WTC11 (cell line): ENCODE measurements at regions not wholly inside any gene's neighbourhood (a gene's known extent, or its start where the extent isn't known, plus 50 kb on each side); places are given as distances from the start of the nearest gene placed in this dataset.

Experiments
- ATAC-seq: fragments of 200-7000 bp; cut with Tn5 transposase; 2 replicates; pipeline ENCODE4 v1.10.0; 2021; ENCODE audit warnings: mild to moderate bottlenecking, moderate library complexity
- CTCF ChIA-PET: fragments of 300-600 bp; sonication (Branson Sonifier 250); formaldehyde crosslinking; loops from one replicate; lab custom pipeline; 2021; ENCODE audit warnings: antibody characterized with exemption; lab: Charles Lee
- POLR2A ChIA-PET: fragments of 350-600 bp; sonication (Branson Sonifier 250); formaldehyde crosslinking; loops from one replicate; lab custom pipeline; 2021; ENCODE audit warnings: antibody characterized with exemption; lab: Charles Lee
- DNase-seq: peaks from one replicate; pipeline ENCODE4 v3.0.0; 2021; ENCODE audit warnings: low spot score
- H3K27ac Mint-ChIP-seq: 2 replicates; pipeline ENCODE4 v1.8.0; 2021; ENCODE audit warnings: mixed read lengths
- H3K27me3 Mint-ChIP-seq: 2 replicates; pipeline ENCODE4 v1.8.0; 2021; ENCODE audit warnings: low read depth, mild to moderate bottlenecking, moderate library complexity, mixed read lengths
- H3K36me3 Mint-ChIP-seq: 2 replicates; pipeline ENCODE4 v1.8.0; 2021; ENCODE audit warnings: mixed read lengths
- H3K4me1 Mint-ChIP-seq: 2 replicates; pipeline ENCODE4 v1.8.0; 2022; ENCODE audit warnings: mixed read lengths
- H3K4me3 Mint-ChIP-seq: 2 replicates; pipeline ENCODE4 v1.8.0; 2021; ENCODE audit warnings: mild to moderate bottlenecking, moderate library complexity, mixed read lengths
- H3K9me3 Mint-ChIP-seq: 2 replicates; pipeline ENCODE4 v1.8.0; 2021; ENCODE audit warnings: mixed read lengths
- CREM ChIP-seq: sonication (generic); formaldehyde crosslinking; IDR thresholded peaks from 2 replicates; pipeline ENCODE4 v1.8.1; 2022; ENCODE audit warnings: mild to moderate bottlenecking, missing genetic modification reagents, moderate library complexity
- ELF4 ChIP-seq: sonication (generic); formaldehyde crosslinking; IDR thresholded peaks from 2 replicates; pipeline ENCODE4 v1.8.1; 2022; ENCODE audit warnings: low read depth, mild to moderate bottlenecking, moderate library complexity, missing genetic modification reagents
- FOXJ3 ChIP-seq: sonication (generic); formaldehyde crosslinking; IDR thresholded peaks from 2 replicates; pipeline ENCODE4 v1.9.0; 2021; ENCODE audit warnings: missing genetic modification reagents, mild to moderate bottlenecking, borderline replicate concordance
- FOXK1 ChIP-seq: sonication (generic); formaldehyde crosslinking; IDR thresholded peaks from 2 replicates; pipeline ENCODE4 v1.8.0; 2022; ENCODE audit warnings: mild to moderate bottlenecking, moderate library complexity, missing genetic modification reagents
- GABPB1 ChIP-seq: sonication (generic); formaldehyde crosslinking; IDR thresholded peaks from 2 replicates; pipeline ENCODE4 v1.8.1; 2023; ENCODE audit warnings: mild to moderate bottlenecking, missing genetic modification reagents
- NR2C2 ChIP-seq: sonication (generic); formaldehyde crosslinking; IDR thresholded peaks from 2 replicates; pipeline ENCODE4 v1.8.0; 2022; ENCODE audit warnings: mild to moderate bottlenecking, missing genetic modification reagents
- OVOL2 ChIP-seq: fragments of 250-450 bp; sonication (Bioruptor Pico); IDR thresholded peaks from 2 replicates; pipeline ENCODE4 v1.9.0; 2021; ENCODE audit warnings: mild to moderate bottlenecking, borderline replicate concordance
- RELA ChIP-seq: sonication (generic); formaldehyde crosslinking; IDR thresholded peaks from 2 replicates; pipeline ENCODE4 v1.8.1; 2022; ENCODE audit warnings: missing genetic modification reagents, mild to moderate bottlenecking, borderline replicate concordance
- RORB ChIP-seq: fragments of 250-450 bp; sonication (Bioruptor Pico); IDR thresholded peaks from 2 replicates; pipeline ENCODE4 v1.9.0; 2021; ENCODE audit warnings: mild to moderate bottlenecking
- SMAD3 ChIP-seq: sonication (generic); formaldehyde crosslinking; IDR thresholded peaks from 2 replicates; pipeline ENCODE4 v1.8.0; 2022; ENCODE audit warnings: missing genetic modification reagents, mild to moderate bottlenecking, borderline replicate concordance
- SOX15 ChIP-seq: fragments of 250-450 bp; sonication (Bioruptor Pico); IDR thresholded peaks from 2 replicates; pipeline ENCODE4 v1.9.0; 2021; ENCODE audit warnings: mild to moderate bottlenecking
- SP1 ChIP-seq: sonication (generic); formaldehyde crosslinking; conservative IDR thresholded peaks from 2 replicates; pipeline ENCODE4 v1.8.1; 2022; ENCODE audit warnings: missing genetic modification reagents
- STAT6 ChIP-seq: sonication (generic); formaldehyde crosslinking; conservative IDR thresholded peaks from 2 replicates; pipeline ENCODE4 v1.8.1; 2023; ENCODE audit warnings: mild to moderate bottlenecking, low read depth, missing genetic modification reagents, moderate library complexity
- TCF7 ChIP-seq: sonication (generic); formaldehyde crosslinking; IDR thresholded peaks from 2 replicates; pipeline ENCODE4 v1.8.0; 2022; ENCODE audit warnings: mild to moderate bottlenecking, low read depth, missing genetic modification reagents, moderate library complexity
- TP53 ChIP-seq: sonication (generic); formaldehyde crosslinking; IDR thresholded peaks from 2 replicates; pipeline ENCODE4 v1.8.1; 2023; ENCODE audit warnings: mild to moderate bottlenecking, missing genetic modification reagents
- ZBTB21 ChIP-seq: sonication (generic); formaldehyde crosslinking; IDR thresholded peaks from 2 replicates; pipeline ENCODE4 v1.8.1; 2023; ENCODE audit warnings: mild to moderate bottlenecking, missing genetic modification reagents, borderline replicate concordance
- ZMAT4 ChIP-seq: fragments of 250-450 bp; sonication (Bioruptor Pico); IDR thresholded peaks from 2 replicates; pipeline ENCODE4 v1.9.0; 2021; ENCODE audit warnings: mild to moderate bottlenecking
- ZNF263 ChIP-seq: sonication (generic); formaldehyde crosslinking; IDR thresholded peaks from 2 replicates; pipeline ENCODE4 v1.8.1; 2022; ENCODE audit warnings: low read depth, mild to moderate bottlenecking, moderate library complexity, missing genetic modification reagents
- ZNF317 ChIP-seq: sonication (generic); formaldehyde crosslinking; IDR thresholded peaks from 2 replicates; pipeline ENCODE4 v1.8.1; 2023; ENCODE audit warnings: low read depth, mild to moderate bottlenecking, moderate library complexity, missing genetic modification reagents, borderline replicate concordance
- ZNF532 ChIP-seq: fragments of 250-450 bp; sonication (Bioruptor Pico); IDR thresholded peaks from 2 replicates; pipeline ENCODE4 v1.9.0; 2021; ENCODE audit warnings: mild to moderate bottlenecking, borderline replicate concordance
- TF ChIP-seq, protein P1 (sequence below): sonication (generic); formaldehyde crosslinking; IDR thresholded peaks from 2 replicates; pipeline ENCODE4 v1.8.1; 2023; ENCODE audit warnings: mild to moderate bottlenecking, missing genetic modification reagents
- TF ChIP-seq, protein P2 (sequence below): fragments of 250-450 bp; sonication (Bioruptor Pico); IDR thresholded peaks from 2 replicates; pipeline ENCODE4 v1.9.0; 2021; ENCODE audit warnings: mild to moderate bottlenecking
- TF ChIP-seq, protein P3 (sequence below): sonication (generic); formaldehyde crosslinking; IDR thresholded peaks from 2 replicates; pipeline ENCODE4 v1.8.0; 2023; ENCODE audit warnings: missing genetic modification reagents

DNA sequence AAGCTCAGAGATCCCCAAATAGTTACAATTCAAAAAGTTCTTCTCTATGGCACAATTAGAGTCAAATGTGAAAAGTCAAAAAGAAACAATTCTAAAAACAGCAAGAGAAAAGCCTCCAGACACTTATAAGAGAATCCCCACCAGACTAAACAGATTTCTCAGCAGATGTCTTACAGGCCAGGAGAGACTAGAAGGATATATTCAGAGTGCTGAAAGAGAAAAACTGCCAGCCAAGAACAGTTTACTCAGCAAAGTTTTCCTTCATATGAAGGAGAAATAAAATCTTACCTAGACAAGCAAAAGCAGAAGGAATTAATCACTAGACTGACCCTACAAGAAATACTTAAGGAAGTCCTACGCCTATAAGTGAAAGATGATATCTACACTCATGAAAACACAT is 176.1 kb upstream of the OPRM1 start (continued):
- TF ChIP-seq ZNF263 (CRISPR knock-in tag) (no peak), ELF4 (CRISPR knock-in tag) (no peak), SP1 (CRISPR knock-in tag) (no peak), OVOL2 (CRISPR knock-in tag) (no peak), SOX15 (CRISPR knock-in tag) (no peak), FOXK1 (CRISPR knock-in tag) (no peak), GABPB1 (CRISPR knock-in tag) (no peak), ZBTB21 (CRISPR knock-in tag) (no peak), SMAD3 (CRISPR knock-in tag) (no peak), STAT6 (CRISPR knock-in tag) (no peak), TCF7 (no peak), NR2C2 (no peak), TP53 (CRISPR knock-in tag) (no peak), ZNF532 (CRISPR knock-in tag) (no peak)

- ATAC-seq = no peak
- Mint-ChIP-seq H3K27me3 (no peaks in the 10 kb centered on the region), H3K27ac (no peak overlapping the region), H3K4me1 (no peaks in the 10 kb centered on the region), H3K36me3 (peaks cover 14% of the 10 kb centered on the region), H3K9me3 (peaks cover 21% of the 10 kb centered on the region), H3K4me3 (no peak overlapping the region)
- DNase-seq = no peak
- no peak for TF ChIP-seq RELA (CRISPR knock-in tag)
- CTCF ChIA-PET = no interaction called here
- POLR2A ChIA-PET = no interaction called here
Measured at GRCh38 chr6:153862139-153862538, 176.9 kb upstream of the OPRM1 start.

GRCh38 chr6:153858529-153858928 is 180.5 kb upstream of the OPRM1 start:
- no peak overlapping the region for H3K4me3 Mint-ChIP-seq
- no peak for ATAC-seq
- POLR2A ChIA-PET = no interaction called here
- TF ChIP-seq, protein P1, sequence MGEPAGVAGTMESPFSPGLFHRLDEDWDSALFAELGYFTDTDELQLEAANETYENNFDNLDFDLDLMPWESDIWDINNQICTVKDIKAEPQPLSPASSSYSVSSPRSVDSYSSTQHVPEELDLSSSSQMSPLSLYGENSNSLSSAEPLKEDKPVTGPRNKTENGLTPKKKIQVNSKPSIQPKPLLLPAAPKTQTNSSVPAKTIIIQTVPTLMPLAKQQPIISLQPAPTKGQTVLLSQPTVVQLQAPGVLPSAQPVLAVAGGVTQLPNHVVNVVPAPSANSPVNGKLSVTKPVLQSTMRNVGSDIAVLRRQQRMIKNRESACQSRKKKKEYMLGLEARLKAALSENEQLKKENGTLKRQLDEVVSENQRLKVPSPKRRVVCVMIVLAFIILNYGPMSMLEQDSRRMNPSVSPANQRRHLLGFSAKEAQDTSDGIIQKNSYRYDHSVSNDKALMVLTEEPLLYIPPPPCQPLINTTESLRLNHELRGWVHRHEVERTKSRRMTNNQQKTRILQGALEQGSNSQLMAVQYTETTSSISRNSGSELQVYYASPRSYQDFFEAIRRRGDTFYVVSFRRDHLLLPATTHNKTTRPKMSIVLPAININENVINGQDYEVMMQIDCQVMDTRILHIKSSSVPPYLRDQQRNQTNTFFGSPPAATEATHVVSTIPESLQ (CRISPR knock-in tag) = no peak
- TF ChIP-seq FOXJ3 (CRISPR knock-in tag) (no peak), SMAD3 (CRISPR knock-in tag) (no peak), GABPB1 (CRISPR knock-in tag) (no peak), ZMAT4 (CRISPR knock-in tag) (no peak), CREM (CRISPR knock-in tag) (no peak), ZNF317 (CRISPR knock-in tag) (no peak), RORB (CRISPR knock-in tag) (no peak)
- TF ChIP-seq, protein P2, sequence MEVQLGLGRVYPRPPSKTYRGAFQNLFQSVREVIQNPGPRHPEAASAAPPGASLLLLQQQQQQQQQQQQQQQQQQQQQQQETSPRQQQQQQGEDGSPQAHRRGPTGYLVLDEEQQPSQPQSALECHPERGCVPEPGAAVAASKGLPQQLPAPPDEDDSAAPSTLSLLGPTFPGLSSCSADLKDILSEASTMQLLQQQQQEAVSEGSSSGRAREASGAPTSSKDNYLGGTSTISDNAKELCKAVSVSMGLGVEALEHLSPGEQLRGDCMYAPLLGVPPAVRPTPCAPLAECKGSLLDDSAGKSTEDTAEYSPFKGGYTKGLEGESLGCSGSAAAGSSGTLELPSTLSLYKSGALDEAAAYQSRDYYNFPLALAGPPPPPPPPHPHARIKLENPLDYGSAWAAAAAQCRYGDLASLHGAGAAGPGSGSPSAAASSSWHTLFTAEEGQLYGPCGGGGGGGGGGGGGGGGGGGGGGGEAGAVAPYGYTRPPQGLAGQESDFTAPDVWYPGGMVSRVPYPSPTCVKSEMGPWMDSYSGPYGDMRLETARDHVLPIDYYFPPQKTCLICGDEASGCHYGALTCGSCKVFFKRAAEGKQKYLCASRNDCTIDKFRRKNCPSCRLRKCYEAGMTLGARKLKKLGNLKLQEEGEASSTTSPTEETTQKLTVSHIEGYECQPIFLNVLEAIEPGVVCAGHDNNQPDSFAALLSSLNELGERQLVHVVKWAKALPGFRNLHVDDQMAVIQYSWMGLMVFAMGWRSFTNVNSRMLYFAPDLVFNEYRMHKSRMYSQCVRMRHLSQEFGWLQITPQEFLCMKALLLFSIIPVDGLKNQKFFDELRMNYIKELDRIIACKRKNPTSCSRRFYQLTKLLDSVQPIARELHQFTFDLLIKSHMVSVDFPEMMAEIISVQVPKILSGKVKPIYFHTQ (CRISPR knock-in tag) = no peak
- TF ChIP-seq, protein P3, sequence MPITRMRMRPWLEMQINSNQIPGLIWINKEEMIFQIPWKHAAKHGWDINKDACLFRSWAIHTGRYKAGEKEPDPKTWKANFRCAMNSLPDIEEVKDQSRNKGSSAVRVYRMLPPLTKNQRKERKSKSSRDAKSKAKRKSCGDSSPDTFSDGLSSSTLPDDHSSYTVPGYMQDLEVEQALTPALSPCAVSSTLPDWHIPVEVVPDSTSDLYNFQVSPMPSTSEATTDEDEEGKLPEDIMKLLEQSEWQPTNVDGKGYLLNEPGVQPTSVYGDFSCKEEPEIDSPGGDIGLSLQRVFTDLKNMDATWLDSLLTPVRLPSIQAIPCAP (CRISPR knock-in tag) = no peak

More at GRCh38 chr6:153858529-153858928, 180.5 kb upstream of the OPRM1 start:
- Mint-ChIP-seq H3K36me3 (peaks cover 23% of the 10 kb centered on the region), H3K27me3 (no peaks in the 10 kb centered on the region), H3K27ac (no peak overlapping the region), H3K4me1 (no peaks in the 10 kb centered on the region), H3K9me3 (peaks cover 31% of the 10 kb centered on the region)
- CTCF ChIA-PET = no interaction called here
- DNase-seq = no peak
